ENCODE measurements at regions not wholly inside any gene's neighbourhood (a gene's known extent, or its start where the extent isn't known, plus 50 kb on each side); places are given as distances from the start of the nearest gene placed in this dataset.

DNA sequence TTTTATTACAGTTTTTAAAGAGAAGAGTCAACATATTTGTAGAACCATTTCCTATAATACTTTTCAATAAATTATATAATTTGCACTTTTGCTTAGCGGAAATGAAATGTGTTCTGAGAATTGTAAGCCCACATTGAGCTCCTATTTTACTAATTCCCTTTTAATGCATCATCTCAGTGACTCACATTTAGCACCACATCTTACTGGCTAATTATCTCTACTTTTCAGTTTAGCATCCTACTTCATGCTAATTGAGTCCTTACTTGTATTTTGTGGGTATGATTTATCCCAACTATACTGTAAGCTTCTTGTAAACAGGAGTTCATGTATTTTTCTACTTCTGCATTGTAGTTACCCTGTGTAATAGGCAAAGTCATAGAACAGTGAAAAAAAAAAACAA is 67.5 kb downstream of the TMX1 start:
- DNase-seq (ENCODE audit: low spot score): no peak

DNA sequence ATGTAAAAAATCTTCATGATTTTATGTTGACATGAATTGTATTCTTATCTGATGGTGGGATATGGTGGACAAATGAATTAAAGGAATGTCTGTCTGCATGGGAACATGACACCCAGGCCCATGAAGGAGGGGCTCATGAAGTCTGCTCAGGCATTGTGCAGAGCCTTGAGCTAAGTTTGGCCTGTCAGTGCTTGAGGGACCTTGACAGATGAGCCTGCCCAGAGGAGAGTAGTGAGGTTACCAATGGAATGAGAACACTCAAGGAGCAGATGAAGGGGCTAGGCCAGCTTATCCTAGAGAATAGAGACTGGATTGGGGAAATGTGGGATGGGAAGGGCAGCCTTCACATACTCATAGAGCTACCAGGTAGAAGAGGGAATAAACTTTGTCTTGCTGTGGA is 68.8 kb downstream of the TMX1 start:
- no peak for DNase-seq (ENCODE audit: low spot score)

DNA sequence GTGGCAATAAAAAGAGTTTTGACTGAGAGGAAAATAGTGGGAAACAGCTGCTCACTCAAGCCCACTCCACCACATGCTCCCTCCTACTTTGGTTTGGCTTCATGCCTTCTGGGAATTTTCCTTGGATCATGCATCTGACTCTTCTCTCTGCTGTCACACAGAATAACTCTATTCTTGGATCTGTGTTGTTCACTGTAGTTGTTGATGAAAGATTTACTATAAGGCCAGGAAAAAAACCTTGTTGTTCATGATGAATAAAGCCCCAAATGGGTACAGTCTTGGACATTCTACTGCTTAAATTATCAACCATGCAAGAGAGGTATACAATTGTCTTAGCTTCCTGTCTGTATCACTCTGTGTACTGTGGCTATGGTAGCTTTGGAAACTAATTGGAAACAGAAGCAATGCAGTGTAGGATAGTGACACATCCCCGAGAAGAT is 70.5 kb downstream of the TMX1 start:
- no peak for DNase-seq (ENCODE audit: low spot score)

DNA sequence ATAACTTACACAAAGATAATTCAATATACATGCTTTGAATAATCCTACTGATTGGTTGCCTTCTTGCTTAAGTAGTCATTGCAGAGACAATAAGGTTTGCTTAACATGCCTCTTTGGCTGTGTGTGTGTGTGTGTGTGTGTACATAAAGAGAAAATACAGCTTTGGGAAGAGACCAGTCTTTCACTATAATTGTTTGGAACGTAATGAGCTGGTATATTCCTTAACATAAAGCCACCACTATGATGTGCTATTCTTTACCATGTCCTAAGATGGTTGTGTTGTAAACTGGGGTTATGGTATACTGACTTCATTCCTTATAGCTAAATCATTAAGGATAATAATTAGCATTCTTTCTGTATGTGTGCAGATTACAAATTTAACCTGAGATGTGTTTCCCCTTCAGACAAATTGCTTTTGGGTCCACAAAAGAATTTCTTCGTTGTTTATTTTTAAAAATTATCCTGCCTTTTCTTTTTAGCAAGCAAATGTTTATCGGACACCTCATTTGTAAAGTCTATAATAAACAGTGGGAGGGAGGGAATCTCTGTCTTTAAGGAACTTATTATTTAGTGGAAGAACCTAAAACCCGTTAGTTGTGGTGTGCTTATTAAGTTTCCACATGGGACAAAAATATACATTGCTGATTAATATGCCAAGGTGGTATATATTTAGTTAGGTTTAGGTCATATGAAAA is 74.4 kb downstream of the TMX1 start:
- no peak for DNase-seq (ENCODE audit: low spot score)

DNA sequence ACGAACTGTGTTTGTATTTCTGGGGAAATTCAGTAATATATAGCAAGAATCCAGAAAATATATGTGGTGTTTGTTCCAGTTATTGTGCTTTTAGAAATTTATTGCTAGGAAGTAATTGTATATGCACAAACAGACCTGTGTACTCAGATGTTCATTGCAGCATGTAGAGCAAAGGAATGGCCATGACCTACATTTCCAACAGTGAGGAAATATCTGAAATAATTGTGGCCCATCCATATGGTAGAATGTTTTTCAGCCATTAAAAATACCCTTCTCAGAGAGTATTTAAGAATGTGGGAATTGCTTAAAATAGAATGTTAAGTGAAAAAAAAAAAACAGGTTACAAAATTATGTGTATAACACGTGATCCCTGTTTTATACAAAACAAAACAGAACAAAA is 77.3 kb downstream of the TMX1 start:
- DNase-seq (ENCODE audit: low spot score): no peak

DNA sequence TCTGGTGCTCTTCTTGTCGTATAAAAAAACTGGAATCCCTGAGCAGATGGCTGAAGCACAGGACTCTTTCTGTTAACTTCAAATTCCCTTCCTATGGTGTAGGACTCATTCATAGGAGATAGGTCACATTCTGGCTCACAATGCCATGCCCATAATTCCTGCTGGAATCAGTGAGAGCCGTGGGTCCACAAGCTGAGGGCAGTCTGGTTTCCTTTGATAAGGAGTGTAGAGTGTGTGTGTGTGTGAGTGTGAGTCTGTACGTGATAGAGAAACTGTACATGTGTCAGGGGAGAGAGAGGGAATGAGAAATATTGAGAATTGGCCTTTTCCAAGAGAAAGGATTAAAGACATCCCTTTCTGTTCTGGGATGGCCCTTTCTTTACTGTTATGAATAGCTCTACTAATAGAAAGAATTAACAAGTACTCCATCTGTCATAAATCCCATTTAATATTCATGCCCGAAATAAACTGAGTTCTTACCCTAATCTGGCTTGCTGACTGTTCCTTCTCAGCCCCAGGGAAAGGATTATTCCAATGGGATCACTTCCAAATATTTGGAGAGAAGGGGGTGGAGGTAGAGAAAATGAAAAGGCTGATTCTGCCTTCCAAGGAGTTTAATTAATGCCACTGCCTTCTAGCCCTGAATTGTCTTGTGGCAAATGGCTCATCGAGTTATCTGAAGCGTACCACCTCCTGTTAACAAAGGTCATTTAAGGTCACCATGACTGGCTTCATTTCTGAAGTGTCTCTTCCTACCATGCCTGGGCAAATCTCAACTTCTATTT is 79.0 kb downstream of the TMX1 start:
- no peak for DNase-seq (ENCODE audit: low spot score)

DNA sequence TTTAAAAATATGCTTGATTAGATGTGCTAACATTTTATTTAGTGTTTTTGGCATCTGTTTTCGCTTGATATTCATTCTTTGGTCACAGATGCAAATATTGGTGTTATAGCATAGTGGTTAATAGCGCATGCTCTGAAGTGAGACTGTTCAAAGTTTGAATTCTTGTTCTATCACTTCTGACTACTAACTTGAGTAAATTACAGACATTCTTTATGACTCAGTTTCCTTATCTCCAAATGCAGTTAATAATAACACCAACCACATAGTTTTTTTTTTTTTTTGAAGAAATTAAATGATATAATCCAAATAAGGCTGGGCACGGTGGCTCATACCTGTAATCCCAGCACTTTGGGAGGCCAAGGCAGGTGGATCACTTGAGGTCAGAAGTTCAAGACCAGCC is 81.0 kb downstream of the TMX1 start:
- no peak for DNase-seq (ENCODE audit: low spot score)

DNA sequence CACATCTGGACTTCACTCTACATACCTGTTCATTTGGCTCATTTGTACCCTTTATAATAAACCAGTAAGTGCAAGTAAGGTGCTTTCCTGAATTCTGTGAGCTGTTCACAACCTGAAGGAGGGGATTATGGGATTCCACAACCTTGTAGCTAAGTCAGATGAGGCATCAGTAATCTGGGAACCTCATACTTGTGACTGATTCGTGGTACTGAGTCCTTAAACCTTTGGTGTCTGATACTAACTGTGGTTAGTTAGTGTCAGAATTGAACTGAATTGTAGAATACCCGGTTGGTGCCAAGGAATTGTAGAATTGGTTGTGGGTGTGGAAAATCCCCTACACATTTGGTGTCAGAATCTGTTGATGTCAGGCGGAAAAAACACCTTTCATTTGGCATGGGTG is 83.4 kb downstream of the TMX1 start:
- no peak for DNase-seq (ENCODE audit: low spot score)

DNA sequence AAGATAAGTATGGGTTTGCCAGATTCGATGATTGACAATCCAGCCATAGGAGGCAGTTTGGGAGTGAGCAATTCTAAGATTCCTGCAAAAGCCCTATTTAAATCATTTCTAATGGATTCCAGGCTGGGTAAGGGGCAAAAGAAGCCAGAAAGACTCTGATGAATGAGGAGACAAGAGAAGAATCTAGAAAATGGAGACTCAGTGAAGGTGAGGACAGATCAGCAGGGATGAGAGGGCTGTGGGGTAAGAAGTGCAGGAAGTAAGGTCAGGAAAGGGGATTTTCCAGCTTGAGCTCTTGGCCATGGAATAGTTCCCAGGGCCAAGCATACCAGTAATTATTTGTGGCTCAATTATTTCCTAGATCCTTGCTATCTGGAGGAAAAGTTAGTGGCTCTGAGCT is 87.3 kb downstream of the TMX1 start:
- no peak for DNase-seq (ENCODE audit: low spot score)

DNA sequence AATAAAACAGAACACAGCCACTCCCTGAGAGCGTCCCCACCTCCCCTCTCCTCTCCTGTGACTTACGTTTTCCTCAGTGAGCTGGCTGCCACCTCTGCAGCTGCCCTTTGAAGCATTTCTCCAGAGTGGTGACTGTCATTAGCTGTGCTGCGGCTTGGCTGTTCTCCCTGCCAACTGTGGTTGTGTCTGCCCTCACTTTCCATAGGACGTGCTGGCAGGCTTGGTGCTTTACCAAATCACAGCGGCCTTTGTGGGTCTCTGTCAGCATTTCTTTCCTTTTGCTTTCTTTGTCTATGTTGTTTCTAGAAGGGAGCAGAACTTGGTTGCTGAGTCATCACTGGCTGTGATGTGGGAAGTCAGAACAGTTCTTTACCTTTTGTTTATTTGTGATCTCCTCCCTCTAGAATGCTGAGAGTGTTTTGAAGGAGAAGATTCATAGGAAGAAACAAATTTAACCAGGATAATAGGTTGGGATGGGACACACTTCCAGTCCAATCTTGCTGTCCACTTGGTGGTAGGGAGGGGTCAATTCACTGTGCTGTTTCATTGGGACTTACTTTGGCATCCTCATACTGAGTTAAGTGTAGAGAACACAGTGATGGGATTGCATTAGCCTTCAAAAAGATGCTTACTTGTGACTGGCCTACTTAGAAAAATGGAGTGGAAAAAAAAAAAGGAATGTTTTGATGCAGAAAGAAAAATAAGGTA is 88.2 kb downstream of the TMX1 start:
- DNase-seq (ENCODE audit: low spot score): peak; percentile 23

DNA sequence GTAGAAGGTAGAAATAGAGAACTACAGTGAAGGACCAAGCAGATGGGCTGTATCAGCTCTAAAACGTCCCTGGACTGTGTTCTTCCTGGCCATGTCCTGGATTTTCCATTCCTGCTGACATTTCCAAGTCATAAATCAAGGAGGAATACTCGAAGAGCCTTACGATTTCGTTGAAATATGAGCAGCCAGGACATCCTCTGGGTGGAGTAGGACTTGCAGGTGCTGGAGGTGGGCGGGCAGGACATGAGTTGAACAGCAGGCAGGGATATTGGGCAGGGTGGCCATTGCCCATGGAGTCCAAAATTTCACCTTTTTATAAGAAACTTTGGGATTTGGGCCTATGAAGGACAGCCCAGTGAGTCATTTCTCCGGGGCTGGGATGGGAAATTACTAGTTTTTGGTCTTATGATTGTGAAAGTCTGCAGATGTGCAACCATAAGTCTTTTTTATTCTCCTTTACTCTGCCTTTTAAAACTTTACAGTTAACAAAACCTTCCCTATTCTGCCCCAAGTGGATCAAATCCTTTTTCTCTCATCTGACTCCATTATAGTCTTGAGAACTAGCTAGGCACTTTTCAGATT is 88.8 kb downstream of the TMX1 start:
- no peak for DNase-seq (ENCODE audit: low spot score)

DNA sequence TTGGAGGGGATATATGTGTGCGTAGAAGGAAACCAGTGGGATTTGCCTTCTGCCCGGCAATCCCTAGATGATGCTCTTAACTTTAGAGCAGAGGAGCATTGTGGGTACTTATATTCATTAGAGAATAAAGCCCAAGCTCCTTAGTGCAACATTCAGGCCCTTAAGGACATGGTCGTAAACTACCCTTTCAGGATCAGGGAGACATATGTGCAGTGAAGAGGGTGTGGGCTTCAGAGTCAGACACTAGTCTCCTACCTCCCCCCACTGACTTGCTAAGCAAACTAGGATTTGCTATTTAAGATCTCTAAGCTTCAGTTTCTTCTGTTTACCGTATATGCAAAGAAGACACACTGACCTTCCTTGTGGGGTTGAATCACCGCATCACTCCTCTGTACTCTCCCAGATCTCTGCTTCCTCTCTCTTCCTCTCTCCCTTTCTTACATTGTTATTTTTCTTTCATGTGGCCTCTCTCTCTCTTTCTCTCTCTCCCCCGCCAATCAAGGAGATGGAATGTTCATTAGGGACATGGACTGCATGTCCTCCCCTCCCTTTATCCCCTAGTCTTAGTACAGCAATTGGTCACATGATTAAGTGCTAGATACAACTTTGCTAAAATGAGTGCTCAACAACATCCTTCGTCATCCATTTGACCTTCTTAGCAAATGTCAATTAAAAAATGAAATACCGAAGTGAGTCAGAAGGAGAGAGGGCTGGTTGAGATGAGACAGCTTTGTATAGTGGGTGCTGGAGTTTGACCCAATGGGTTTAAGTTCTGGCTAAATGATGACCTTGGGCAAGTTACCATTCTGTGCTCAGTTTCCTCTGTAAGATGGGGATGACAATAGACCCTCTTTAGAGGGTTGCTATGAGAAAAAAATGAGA is 91.7 kb downstream of the TMX1 start:
- DNase-seq (ENCODE audit: low spot score): no peak

DNA sequence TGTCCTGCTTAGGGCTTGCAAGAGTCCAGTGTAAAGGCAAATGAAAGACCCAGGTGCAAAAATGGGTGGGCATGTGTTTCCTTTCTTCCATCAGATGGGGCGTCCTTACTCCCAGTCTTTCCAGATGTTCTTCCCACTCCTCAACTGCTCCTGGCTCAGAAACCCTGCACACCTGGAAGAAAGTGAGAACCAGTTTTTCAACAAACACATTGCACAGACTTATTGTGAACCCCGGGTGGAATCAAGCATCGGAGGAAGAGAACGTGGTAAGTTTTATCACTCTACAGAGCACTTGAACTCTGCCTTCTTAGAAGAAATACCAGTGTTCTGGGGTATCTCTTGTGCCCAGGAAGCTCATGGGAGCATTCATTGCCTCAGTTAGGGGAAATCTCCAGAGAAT is 93.3 kb downstream of the TMX1 start:
- no peak for DNase-seq (ENCODE audit: low spot score)

DNA sequence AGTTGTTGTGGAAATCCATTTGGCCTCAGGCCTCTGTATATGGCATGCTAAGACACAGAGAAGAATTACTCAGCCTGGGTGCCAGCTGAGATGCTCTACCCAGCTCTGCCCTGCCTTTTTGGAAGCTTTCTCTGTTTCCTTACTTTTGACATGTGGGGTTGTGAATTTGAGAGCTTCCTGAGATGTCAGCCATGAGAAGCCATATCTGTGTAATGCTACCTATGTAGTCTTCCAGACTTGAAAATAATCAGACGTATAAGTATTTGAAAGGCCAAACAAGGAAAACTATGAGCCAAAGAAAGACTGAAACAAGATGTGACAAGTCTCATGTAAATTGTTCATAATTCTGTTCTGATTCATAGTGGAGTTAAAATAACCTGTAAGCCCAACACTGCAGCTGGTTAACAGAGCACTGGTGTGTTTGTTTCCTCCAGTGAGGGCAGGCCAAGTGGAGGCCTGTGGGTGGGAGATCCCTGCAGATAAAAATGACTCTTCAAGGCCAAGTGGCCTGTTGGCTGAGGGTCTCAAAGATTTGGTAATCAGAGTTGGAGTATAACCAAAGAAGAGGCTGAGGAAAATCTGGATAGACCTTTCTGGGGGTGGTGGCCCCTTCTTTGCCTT is 94.0 kb downstream of the TMX1 start:
- no peak for DNase-seq (ENCODE audit: low spot score)

DNA sequence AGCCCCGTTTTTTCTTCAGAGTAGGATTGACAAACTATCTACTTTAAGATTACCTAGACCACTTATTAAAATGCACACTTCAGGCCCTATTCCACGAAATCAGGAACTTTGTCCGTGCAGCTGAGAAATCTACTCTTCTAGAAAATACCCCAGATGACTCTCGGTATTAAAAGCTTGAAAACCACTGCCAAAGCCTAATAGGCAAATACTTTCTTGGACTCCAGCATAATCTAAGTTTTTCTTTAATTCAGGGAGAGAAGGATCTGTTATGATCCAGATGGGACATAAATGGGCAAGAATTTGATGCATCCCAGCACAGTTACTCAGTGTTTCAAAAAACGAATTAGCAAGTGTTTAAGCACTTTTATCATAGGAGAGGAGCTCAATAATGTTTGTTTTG is 94.5 kb downstream of the TMX1 start:
- no peak for DNase-seq (ENCODE audit: low spot score)

DNA sequence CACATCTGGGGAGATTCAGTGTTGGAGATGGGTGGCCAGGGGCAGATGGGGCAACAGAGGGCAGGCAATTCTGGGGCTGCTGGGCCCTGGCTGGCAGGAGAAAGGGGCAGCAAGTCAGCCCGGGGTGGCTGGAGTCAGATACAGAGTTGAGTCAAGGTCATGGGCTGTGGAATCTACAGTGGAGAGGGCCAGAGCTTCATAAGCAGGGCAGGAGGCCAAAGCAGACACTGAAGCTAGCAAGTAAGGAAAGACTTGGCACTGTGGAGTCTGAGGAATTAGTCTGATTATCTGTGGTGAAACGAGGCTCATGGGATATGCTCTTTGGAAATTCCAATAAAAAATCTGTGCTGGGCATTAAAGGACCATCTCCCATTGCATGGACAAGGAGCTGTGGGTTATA is 95.5 kb downstream of the TMX1 start:
- no peak for DNase-seq (ENCODE audit: low spot score)

DNA sequence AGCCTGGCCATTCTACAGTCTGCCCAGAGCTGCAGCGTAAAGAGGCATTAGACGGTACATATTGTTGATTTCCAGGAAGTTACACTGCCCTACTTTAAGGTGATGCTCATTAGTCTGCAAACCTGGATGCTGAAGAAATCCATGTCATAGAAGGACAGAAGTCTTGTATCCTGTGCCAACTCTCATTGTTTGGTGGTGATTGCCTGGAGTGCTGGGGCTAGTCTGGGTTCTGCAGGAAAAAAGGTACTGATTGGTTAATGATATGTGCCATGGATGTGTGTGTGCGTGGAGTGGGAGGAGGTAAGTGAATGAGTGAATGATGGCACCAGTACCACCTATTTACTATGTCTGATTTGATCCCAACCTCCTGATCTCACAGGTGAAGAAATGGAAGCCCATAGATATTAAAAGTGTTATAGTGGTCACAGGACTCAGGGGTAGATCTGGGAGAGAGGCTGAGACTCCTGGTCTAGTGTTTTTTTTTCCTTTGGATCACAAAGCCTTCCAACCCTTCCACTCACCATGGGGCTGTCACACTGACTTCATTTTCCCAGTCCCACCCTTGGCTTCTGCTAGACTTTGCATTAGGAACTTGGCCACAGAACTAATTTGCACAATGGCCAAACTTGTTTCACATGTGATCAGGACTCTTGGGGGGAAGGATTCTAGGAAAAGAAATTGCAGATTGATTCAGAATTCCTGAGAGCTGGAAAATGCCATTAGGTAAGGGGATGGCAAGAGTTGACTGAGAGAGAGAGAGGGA is 96.1 kb downstream of the TMX1 start:
- no peak for DNase-seq (ENCODE audit: low spot score)

DNA sequence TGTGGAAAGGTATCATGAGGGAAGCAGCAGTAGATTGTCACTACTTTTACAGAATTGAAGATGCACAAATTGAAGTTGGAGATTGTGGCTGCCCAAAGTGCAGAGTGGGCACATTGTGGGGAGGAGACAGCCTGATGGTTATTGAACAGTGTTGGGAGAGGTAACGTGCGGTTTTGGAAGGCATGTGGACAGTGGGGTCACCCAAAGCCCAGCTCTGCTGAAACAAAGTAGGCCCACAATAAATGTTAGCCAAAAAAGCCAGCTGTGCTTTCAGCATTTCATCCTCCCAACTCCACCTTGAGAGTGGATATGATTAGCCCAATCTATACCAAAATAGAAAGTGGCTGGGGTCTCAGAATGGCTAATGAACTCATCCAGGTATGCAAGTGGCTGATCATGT is 96.7 kb downstream of the TMX1 start:
- no peak for DNase-seq (ENCODE audit: low spot score)

DNA sequence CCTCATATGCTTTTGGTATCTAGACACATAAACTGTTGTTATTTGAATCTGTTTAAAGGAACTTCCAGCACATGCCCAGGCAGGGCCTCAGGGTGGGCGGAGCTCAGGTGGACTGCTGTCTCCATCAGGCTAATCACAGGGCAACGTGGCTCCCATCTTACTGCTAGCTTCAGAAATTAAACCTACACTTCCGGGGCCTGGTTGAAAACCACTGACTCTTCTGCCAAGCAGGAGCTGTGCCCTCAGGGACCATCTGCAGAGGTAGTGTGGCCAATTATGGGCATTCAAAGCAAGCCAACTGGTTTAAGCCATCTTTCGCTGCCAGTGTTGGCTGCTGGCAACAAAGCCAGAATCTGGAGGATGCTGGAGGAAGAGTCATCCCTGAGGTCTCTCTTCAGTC is 97.5 kb downstream of the TMX1 start:
- no peak for DNase-seq (ENCODE audit: low spot score)

DNA sequence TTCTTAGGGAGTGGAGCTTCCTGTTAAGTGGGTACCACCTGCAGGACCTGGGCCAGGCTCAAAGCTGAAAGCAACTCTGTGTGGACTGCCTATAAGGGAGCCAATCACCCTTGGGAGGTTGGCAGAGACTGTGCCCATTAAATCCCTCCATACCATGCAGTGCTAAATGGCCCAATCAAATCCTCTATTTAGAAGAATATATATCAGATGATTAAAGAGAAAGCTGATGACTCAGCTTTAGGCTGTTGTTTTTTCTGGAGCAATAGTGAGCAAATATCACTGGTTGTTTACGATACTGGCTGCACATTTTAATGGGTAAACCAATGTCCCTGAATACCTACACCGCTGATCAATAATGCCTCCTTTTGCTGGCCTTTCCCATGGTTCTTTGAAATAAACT is 101.3 kb downstream of the TMX1 start:
- DNase-seq (ENCODE audit: low spot score): no peak

DNA sequence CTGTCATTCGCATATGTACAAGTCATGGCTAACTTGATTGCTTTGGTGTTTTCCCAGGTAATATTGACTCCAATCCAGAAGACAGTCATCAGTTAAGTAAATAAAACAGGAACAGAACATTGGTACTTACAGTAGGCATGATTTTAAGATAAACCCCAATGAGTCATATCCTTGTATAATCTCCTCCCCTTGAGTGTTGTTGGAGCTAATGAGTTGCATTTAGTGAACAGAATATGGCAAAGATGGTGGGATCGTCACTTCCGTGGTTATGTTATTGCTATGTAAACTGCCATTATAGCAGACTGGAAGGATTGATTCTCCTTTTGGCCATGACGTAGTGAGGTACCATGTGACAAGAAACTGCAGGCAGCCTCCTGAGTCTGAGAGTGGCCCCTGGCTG is 102.2 kb downstream of the TMX1 start:
- no peak for DNase-seq (ENCODE audit: low spot score)

Measured in activated CD4-positive, alpha-beta T cell treated with anti-CD3 and anti-CD28 coated beads, Interleukin-2, Interleukin-4, amounts not matched to agents 100 ng/mL and 50 ng/mL, durations not matched to agents 16 hours and 8 hours (primary cell).